ENCODE measurements at regions not wholly inside any gene's neighbourhood (a gene's known extent, or its start where the extent isn't known, plus 50 kb on each side); places are given as distances from the start of the nearest gene placed in this dataset.

DNA sequence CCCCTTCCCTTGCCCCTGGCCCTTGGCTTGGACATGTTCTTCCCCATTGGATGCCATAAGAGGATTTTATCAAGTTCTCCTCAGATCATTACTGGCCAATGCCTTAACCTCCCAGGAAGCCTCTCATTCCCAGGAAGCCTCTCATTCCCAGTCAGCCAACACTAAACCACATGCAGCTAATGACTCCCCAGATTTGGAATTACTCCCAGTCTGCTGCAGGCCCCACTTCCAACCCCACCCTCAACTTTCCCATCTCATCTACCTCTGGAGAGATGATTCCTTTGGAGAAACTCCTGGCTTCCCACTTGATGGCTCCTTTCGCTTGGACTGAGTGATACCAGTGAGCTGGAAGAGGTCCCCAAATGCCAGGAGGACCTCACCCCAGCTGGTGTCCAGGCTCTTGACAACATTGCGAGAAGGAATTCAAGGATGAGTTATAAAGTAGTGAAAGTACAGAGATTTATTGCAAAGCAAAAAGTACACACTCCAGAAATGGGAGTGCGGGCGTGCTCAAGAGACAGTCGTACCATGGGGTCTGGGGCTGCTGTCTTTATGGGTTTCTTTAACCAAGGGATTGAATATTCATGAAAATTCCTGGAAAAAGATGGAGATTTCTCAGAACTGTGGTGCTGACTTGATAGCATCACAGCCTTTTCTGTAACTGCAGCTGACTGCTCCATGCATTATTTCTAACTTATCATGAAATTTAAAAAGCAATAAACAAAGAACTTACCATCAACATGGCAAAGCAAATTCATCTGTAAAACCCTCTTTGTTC lies 117.2 kb upstream of the ADCY1 start:
- Mint-ChIP-seq H3K27me3 (ENCODE audit: low read depth in 3 of 3) (peaks cover 0 to 4% (median 3%) of the 10 kb centered on the region in 3 donors), H3K36me3 (no peaks in the 10 kb centered on the region), H3K9me3 (peaks cover 0 to 2% (median 0%) of the 10 kb centered on the region in 7 donors), H3K4me1 (no peaks in the 10 kb centered on the region), H3K27ac (no peak overlapping the region), H3K4me3 (no peak overlapping the region)
- no peak overlapping the region for H3K9ac ChIP-seq (ENCODE audit: insufficient read depth, low read length, poor library complexity, severe bottlenecking)
- no peaks in the 10 kb centered on the region for H3K9me3 ChIP-seq (replicated peaks in 1 of 2; ENCODE audit: control insufficient read depth in 1 of 2, insufficient read depth in 1 of 2, low read length in 2 of 2)
- no peaks in the 10 kb centered on the region for H3K79me2 ChIP-seq (ENCODE audit: insufficient read depth, low read length)
- no peak overlapping the region for H3K4me3 ChIP-seq (replicated peaks in 1 of 3; ENCODE audit: low read depth in 2 of 3, low read length in 3 of 3)
- no peaks in the 10 kb centered on the region for H3K4me1 ChIP-seq (ENCODE audit: control insufficient read depth in 1 of 2, insufficient read depth in 2 of 2, low read length in 2 of 2)
- no peaks in the 10 kb centered on the region for H3K36me3 ChIP-seq (replicated peaks in 1 of 2; ENCODE audit: control insufficient read depth in 1 of 2, insufficient read depth in 2 of 2, low read length in 2 of 2)
- no peaks in the 10 kb centered on the region for H3K27me3 ChIP-seq (ENCODE audit: control insufficient read depth in 2 of 2, insufficient read depth in 2 of 2, low read length in 2 of 2)
- TF ChIP-seq, protein P1, sequence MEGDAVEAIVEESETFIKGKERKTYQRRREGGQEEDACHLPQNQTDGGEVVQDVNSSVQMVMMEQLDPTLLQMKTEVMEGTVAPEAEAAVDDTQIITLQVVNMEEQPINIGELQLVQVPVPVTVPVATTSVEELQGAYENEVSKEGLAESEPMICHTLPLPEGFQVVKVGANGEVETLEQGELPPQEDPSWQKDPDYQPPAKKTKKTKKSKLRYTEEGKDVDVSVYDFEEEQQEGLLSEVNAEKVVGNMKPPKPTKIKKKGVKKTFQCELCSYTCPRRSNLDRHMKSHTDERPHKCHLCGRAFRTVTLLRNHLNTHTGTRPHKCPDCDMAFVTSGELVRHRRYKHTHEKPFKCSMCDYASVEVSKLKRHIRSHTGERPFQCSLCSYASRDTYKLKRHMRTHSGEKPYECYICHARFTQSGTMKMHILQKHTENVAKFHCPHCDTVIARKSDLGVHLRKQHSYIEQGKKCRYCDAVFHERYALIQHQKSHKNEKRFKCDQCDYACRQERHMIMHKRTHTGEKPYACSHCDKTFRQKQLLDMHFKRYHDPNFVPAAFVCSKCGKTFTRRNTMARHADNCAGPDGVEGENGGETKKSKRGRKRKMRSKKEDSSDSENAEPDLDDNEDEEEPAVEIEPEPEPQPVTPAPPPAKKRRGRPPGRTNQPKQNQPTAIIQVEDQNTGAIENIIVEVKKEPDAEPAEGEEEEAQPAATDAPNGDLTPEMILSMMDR (IDR thresholded peaks at IDR 0.05), result no peak
- H4K20me1 ChIP-seq (ENCODE audit: insufficient read depth, low read length), result no peaks in the 10 kb centered on the region
- intact Hi-C loops (cut with micrococcal nuclease), result no loop called here
- 88% methylated on average over 4 of the region's 5 CpGs for WGBS (ENCODE audit: insufficient coverage)
- H2AFZ ChIP-seq (ENCODE audit: insufficient read depth, low read depth, low read length, poor library complexity, severe bottlenecking), result no peak overlapping the region
- no peak overlapping the region for H3K27ac ChIP-seq (ENCODE audit: low read depth in 1 of 2, low read length in 2 of 2)
- DNase-seq, result no peak
- no peak overlapping the region for H3K4me2 ChIP-seq (replicated peaks; ENCODE audit: extremely low read depth, low read length, poor library complexity, severe bottlenecking)

DNA sequence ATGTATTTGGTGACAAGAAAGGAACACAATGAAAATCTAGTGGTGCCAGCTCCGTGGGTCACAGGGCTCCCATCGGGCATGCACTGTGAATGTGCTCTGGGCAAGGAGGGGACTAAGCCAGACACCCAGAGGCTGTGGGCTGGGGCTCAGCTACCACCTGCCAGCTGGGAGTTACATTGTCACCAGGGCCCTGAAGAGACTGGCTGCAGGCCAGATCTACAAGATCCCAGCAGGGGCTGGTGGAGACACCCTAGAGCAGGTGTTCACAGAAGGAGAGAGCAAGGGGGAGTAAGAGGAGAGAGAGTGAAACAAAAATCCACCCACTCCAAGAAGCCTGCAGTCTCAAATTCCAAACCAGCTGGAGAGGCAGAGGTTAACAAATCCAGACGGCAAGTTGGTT lies 116.6 kb upstream of the ADCY1 start:
- H3K27me3 Mint-ChIP-seq (ENCODE audit: low read depth in 3 of 3), result peaks cover 0 to 4% (median 3%) of the 10 kb centered on the region in 3 donors
- DNase-seq, result no peak
- no peak overlapping the region for H3K27ac ChIP-seq (ENCODE audit: low read depth in 1 of 2, low read length in 2 of 2)
- no peak overlapping the region for H3K4me2 ChIP-seq (replicated peaks; ENCODE audit: extremely low read depth, low read length, poor library complexity, severe bottlenecking)
- no peaks in the 10 kb centered on the region for H3K36me3 Mint-ChIP-seq
- 100% methylated on average over 2 of the region's 3 CpGs for WGBS (ENCODE audit: insufficient coverage)
- H3K79me2 ChIP-seq (ENCODE audit: insufficient read depth, low read length), result no peaks in the 10 kb centered on the region
- H3K9me3 Mint-ChIP-seq, result peaks cover 0 to 2% (median 2%) of the 10 kb centered on the region in 7 donors
- no peak overlapping the region for H2AFZ ChIP-seq (ENCODE audit: insufficient read depth, low read depth, low read length, poor library complexity, severe bottlenecking)
- H3K4me3 Mint-ChIP-seq, result no peak overlapping the region
- no peaks in the 10 kb centered on the region for H3K4me1 ChIP-seq (ENCODE audit: control insufficient read depth in 1 of 2, insufficient read depth in 2 of 2, low read length in 2 of 2)
- H3K27me3 ChIP-seq (ENCODE audit: control insufficient read depth in 2 of 2, insufficient read depth in 2 of 2, low read length in 2 of 2), result no peaks in the 10 kb centered on the region
- H3K9me3 ChIP-seq (replicated peaks in 1 of 2; ENCODE audit: control insufficient read depth in 1 of 2, insufficient read depth in 1 of 2, low read length in 2 of 2), result no peaks in the 10 kb centered on the region
- H3K27ac Mint-ChIP-seq, result no peak overlapping the region
- intact Hi-C loops (cut with micrococcal nuclease), result no loop called here
- no peaks in the 10 kb centered on the region for H3K36me3 ChIP-seq (replicated peaks in 1 of 2; ENCODE audit: control insufficient read depth in 1 of 2, insufficient read depth in 2 of 2, low read length in 2 of 2)
- H3K4me1 Mint-ChIP-seq, result no peaks in the 10 kb centered on the region
- no peak overlapping the region for H3K9ac ChIP-seq (ENCODE audit: insufficient read depth, low read length, poor library complexity, severe bottlenecking)
- H4K20me1 ChIP-seq (ENCODE audit: insufficient read depth, low read length), result no peaks in the 10 kb centered on the region
- TF ChIP-seq, protein P1 (IDR thresholded peaks at IDR 0.05), result no peak
- no peak overlapping the region for H3K4me3 ChIP-seq (replicated peaks in 1 of 3; ENCODE audit: low read depth in 2 of 3, low read length in 3 of 3)
